Body of pancreas (tissue), 4 donors: ENCODE measurements at regions not wholly inside any gene's neighbourhood (a gene's known extent, or its start where the extent isn't known, plus 50 kb on each side); places are given as distances from the start of the nearest gene placed in this dataset.

ENCODE experiments used
- ATAC-seq: fragments of 150-250 bp; one replicate; pipeline ENCODE4 v1.9.1; 2016
- DNase-seq, 4 donors: peaks; one replicate each; pipeline ENCODE4 v3.0.0-alpha.2; 2019
- H3K27ac ChIP-seq, 4 donors: fragments of 200-600 bp; sonication (generic); 1 replicate in 3 of 4; 2 replicates in 1 of 4; pipeline versions ENCODE4 v1.5.1 to v1.6.1; 2016 to 2019; ENCODE audit warnings: mild to moderate bottlenecking in 1 of 4, mixed read lengths in 1 of 4, moderate library complexity in 1 of 4
- H3K27me3 ChIP-seq, 2 donors: fragments of 200-600 bp; sonication (generic); one replicate each; pipeline ENCODE4 v1.6.0; 2016; ENCODE audit warnings: mild to moderate bottlenecking in 1 of 2
- H3K36me3 ChIP-seq, 2 donors: fragments of 200-600 bp; sonication (generic); replicated peaks in 1 of 2; 2 replicates each; pipeline ENCODE4 v1.5.1; 2016; ENCODE audit warnings: low read depth in 2 of 2; ENCODE audit not compliant: insufficient read depth in 1 of 2
- H3K4me1 ChIP-seq: fragments of 200-600 bp; sonication (generic); one replicate; pipeline ENCODE4 v1.6.0; 2016
- H3K4me3 ChIP-seq, 2 donors: fragments of 200-600 bp; sonication (generic); 1 replicate in 1 of 2; 2 replicates in 1 of 2; pipeline ENCODE4 v1.5.1; 2016 to 2019
- H3K9me3 ChIP-seq, 3 donors: fragments of 200-600 bp; sonication (generic); 1 replicate in 2 of 3; 2 replicates in 1 of 3; pipeline ENCODE4 v1.5.1; 2016
- CTCF ChIP-seq, 7 experiments: fragments of 450-650 bp in 4 of 7; fragments of 200-600 bp in 3 of 7; sonication (generic) in 3 of 7; IDR thresholded peaks; one replicate each; pipeline ENCODE4 v1.5.1; 2016 to 2019; ENCODE audit warnings: antibody characterized with exemption in 7 of 7
- POLR2A ChIP-seq, 3 donors: fragments of 450-650 bp; IDR thresholded peaks; one replicate each; pipeline ENCODE4 v1.6.1; 2016; ENCODE audit warnings: antibody characterized with exemption in 3 of 3, mild to moderate bottlenecking in 2 of 3
- WGBS, 2 donors: methylation state at CpG; one replicate each; pipeline ENCODE4 v1.1.5; 2017; 5-methylcytosine and 5-hydroxymethylcytosine counted together
- intact Hi-C: fragments of 100-400 bp; cut with DNase I; formaldehyde crosslinking; loops from one replicate; pipeline ENCODE4 v1.15.1; 2023

GRCh38 chr5:172505403-172505759 lies 51.1 kb upstream of the SH3PXD2B start:
- 57 to 64% methylated on average over 8 of the region's 8 CpGs for WGBS, 2 donors

GRCh38 chr5:172504701-172505402 lies 50.5 kb upstream of the SH3PXD2B start:
- intact Hi-C loops: no loop called here
- Histone ChIP-seq H3K4me3 (no peak overlapping the region), H3K9me3 (no peaks in the 10 kb centered on the region), H3K27ac (peak overlapping the region in 2 of 4 donors; percentile 28 to 45), H3K4me1 (no peaks in the 10 kb centered on the region), H3K36me3 (no peaks in the 10 kb centered on the region), H3K27me3 (peaks cover 0 to 4% of the 10 kb centered on the region in 2 donors)
- ATAC-seq (peak; percentile 57), DNase-seq (peak in 3 of 4 donors; percentile 20 to 26 (median 23))
- TF ChIP-seq CTCF (IDR thresholded peaks at IDR 0.05) (no peak), POLR2A (IDR thresholded peaks at IDR 0.05) (no peak)
- WGBS, 2 donors: 63 to 74% methylated on average over 4 of the region's 4 CpGs

More at GRCh38 chr5:172505403-172505759, 51.1 kb upstream of the SH3PXD2B start:
- Histone ChIP-seq H3K36me3 (no peaks in the 10 kb centered on the region), H3K4me3 (no peak overlapping the region), H3K27ac (no peak overlapping the region), H3K27me3 (peaks cover 0 to 4% of the 10 kb centered on the region in 2 donors), H3K4me1 (no peaks in the 10 kb centered on the region), H3K9me3 (no peaks in the 10 kb centered on the region)
- ATAC-seq: no peak
- intact Hi-C loops: no loop called here
- DNase-seq: no peak
- TF ChIP-seq CTCF (IDR thresholded peaks at IDR 0.05) (no peak), POLR2A (IDR thresholded peaks at IDR 0.05) (no peak)

- Histone ChIP-seq H3K36me3 (no peaks in the 10 kb centered on the region), H3K4me3 (no peak overlapping the region), H3K27me3 (peaks cover 0 to 4% of the 10 kb centered on the region in 2 donors), H3K27ac (peak overlapping the region in 2 of 4 donors; percentile 28 to 45), H3K9me3 (no peaks in the 10 kb centered on the region), H3K4me1 (no peaks in the 10 kb centered on the region)
- intact Hi-C loops: no loop called here
- ATAC-seq (peak; percentile 39), DNase-seq (peak in 3 of 4 donors; percentile 20 to 35 (median 28))
- WGBS, 2 donors: 76 to 78% methylated on average over 8 to 10 of the region's 10 CpGs
- TF ChIP-seq CTCF (IDR thresholded peaks at IDR 0.05) (no peak), POLR2A (IDR thresholded peaks at IDR 0.05) (no peak)
Measured at GRCh38 chr5:172503925-172504700, 49.8 kb upstream of the SH3PXD2B start.
